Type B pancreatic cell (in vitro differentiated cells): ENCODE measurements at regions not wholly inside any gene's neighbourhood (a gene's known extent, or its start where the extent isn't known, plus 50 kb on each side); places are given as distances from the start of the nearest gene placed in this dataset.

ENCODE experiments used
- DNase-seq: peaks from one replicate; pipeline ENCODE4 v3.0.0; 2021; ENCODE audit warnings: mixed read lengths; ENCODE audit not compliant: unreplicated experiment; ENCODE audit errors: extremely low spot score
- H3K27ac Mint-ChIP-seq: 2 replicates; pipeline ENCODE4 v1.8.0; 2021; ENCODE audit warnings: mild to moderate bottlenecking, mixed read lengths
- H3K27me3 Mint-ChIP-seq: 2 replicates; pipeline ENCODE4 v1.8.0; 2021; ENCODE audit warnings: mixed read lengths
- H3K36me3 Mint-ChIP-seq: 2 replicates; pipeline ENCODE4 v1.8.0; 2021; ENCODE audit warnings: mixed read lengths
- H3K4me1 Mint-ChIP-seq: one replicate; pipeline ENCODE4 v1.8.0; 2021; ENCODE audit warnings: mixed read lengths; ENCODE audit not compliant: unreplicated experiment
- H3K4me3 Mint-ChIP-seq: 2 replicates; pipeline ENCODE4 v1.8.0; 2021; ENCODE audit warnings: mild to moderate bottlenecking, mixed read lengths
- H3K9me3 Mint-ChIP-seq: 2 replicates; pipeline ENCODE4 v1.8.0; 2021; ENCODE audit warnings: mixed read lengths
- CTCF ChIP-seq: fragments of 200-600 bp; sonication (generic); conservative IDR thresholded peaks from 2 replicates; pipeline ENCODE4 v1.5.0; 2021; ENCODE audit warnings: antibody characterized with exemption, mild to moderate bottlenecking

GRCh38 chr14:62373944-62374343 lies 611.7 kb downstream of the SNAPC1 start:
- H3K27ac Mint-ChIP-seq, result no peak overlapping the region
- no peak overlapping the region for H3K4me3 Mint-ChIP-seq
- H3K9me3 Mint-ChIP-seq, result no peaks in the 10 kb centered on the region
- H3K36me3 Mint-ChIP-seq, result no peaks in the 10 kb centered on the region
- TF ChIP-seq CTCF, result no peak
- H3K27me3 Mint-ChIP-seq, result peaks cover 3% of the 10 kb centered on the region
- no peak for DNase-seq
- no peaks in the 10 kb centered on the region for H3K4me1 Mint-ChIP-seq

GRCh38 chr14:62378057-62378456 lies 615.8 kb downstream of the SNAPC1 start:
- no peaks in the 10 kb centered on the region for H3K4me1 Mint-ChIP-seq
- no peaks in the 10 kb centered on the region for H3K9me3 Mint-ChIP-seq
- no peak for TF ChIP-seq CTCF
- H3K36me3 Mint-ChIP-seq, result no peaks in the 10 kb centered on the region
- DNase-seq, result no peak
- H3K4me3 Mint-ChIP-seq, result no peak overlapping the region
- no peak overlapping the region for H3K27ac Mint-ChIP-seq
- no peaks in the 10 kb centered on the region for H3K27me3 Mint-ChIP-seq

- H3K4me1 Mint-ChIP-seq, result no peaks in the 10 kb centered on the region
- no peaks in the 10 kb centered on the region for H3K27me3 Mint-ChIP-seq
- H3K27ac Mint-ChIP-seq, result no peak overlapping the region
- H3K4me3 Mint-ChIP-seq, result no peak overlapping the region
- H3K9me3 Mint-ChIP-seq, result no peaks in the 10 kb centered on the region
- DNase-seq, result no peak
- TF ChIP-seq CTCF, result no peak
- H3K36me3 Mint-ChIP-seq, result no peaks in the 10 kb centered on the region
Observed at GRCh38 chr14:62381311-62382070, 619.3 kb downstream of the SNAPC1 start.

- no peak for DNase-seq
- Mint-ChIP-seq H3K4me1 (no peaks in the 10 kb centered on the region), H3K27me3 (no peaks in the 10 kb centered on the region), H3K9me3 (no peaks in the 10 kb centered on the region), H3K4me3 (no peak overlapping the region), H3K36me3 (no peaks in the 10 kb centered on the region), H3K27ac (no peak overlapping the region)
- no peak for TF ChIP-seq CTCF
Observed at GRCh38 chr14:62409169-62409568, 636.1 kb downstream of the KCNH5 start.

- no peak for DNase-seq
- Mint-ChIP-seq H3K27me3 (no peaks in the 10 kb centered on the region), H3K9me3 (no peaks in the 10 kb centered on the region), H3K27ac (no peak overlapping the region), H3K4me1 (no peaks in the 10 kb centered on the region), H3K36me3 (no peaks in the 10 kb centered on the region), H3K4me3 (no peak overlapping the region)
- TF ChIP-seq CTCF, result no peak
Observed at GRCh38 chr14:62409626-62410300, 635.5 kb downstream of the KCNH5 start.
